Hematopoietic multipotent progenitor cell treated with erythropoietin and hydrocortisone succinate and interleukin-3 and kit ligand, for 15 days (in vitro differentiated cells): ENCODE measurements at regions not wholly inside any gene's neighbourhood (a gene's known extent, or its start where the extent isn't known, plus 50 kb on each side); places are given as distances from the start of the nearest gene placed in this dataset.
A peak's percentile ranks its signal among the peaks of the same experiment; 100 is the strongest.
"Not testable (repeated sequence)": the region's sequence is repeated elsewhere in the genome, so short reads cannot be mapped to it uniquely, and the experiment has no call there.

Experiments used
- DNase-seq: peaks from one replicate; pipeline ENCODE4 v3.0.0-alpha.2; 2015; ENCODE audit warnings: low spot score

DNA sequence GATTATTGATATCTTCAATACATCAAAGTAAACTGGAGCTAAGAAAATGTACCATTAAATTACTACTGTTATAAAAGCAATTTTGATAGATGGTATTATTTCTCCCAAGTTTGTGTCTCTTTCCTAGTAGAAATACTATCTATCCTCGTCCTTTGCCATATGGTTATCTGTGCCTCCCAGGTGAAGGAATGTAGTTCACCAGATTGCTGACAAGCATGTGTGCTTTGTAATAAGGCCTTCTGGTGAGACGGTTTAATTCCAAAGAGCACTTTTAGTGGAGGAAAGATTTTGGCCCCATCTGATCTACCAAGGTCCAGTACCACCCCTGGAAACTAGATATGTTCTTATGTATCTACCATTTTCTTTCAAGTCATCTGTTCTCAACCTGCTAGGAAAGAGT is 243.6 kb downstream of the DLEU7 start:
- no peak for DNase-seq

GRCh38 chr13:50608370-50608769 is 235.1 kb downstream of the DLEU7 start:
- no peak for DNase-seq

GRCh38 chr13:50609011-50609410 is 234.5 kb downstream of the DLEU7 start:
- no peak for DNase-seq

GRCh38 chr13:50610238-50610637 is 233.3 kb downstream of the DLEU7 start:
- DNase-seq, result no peak

DNA sequence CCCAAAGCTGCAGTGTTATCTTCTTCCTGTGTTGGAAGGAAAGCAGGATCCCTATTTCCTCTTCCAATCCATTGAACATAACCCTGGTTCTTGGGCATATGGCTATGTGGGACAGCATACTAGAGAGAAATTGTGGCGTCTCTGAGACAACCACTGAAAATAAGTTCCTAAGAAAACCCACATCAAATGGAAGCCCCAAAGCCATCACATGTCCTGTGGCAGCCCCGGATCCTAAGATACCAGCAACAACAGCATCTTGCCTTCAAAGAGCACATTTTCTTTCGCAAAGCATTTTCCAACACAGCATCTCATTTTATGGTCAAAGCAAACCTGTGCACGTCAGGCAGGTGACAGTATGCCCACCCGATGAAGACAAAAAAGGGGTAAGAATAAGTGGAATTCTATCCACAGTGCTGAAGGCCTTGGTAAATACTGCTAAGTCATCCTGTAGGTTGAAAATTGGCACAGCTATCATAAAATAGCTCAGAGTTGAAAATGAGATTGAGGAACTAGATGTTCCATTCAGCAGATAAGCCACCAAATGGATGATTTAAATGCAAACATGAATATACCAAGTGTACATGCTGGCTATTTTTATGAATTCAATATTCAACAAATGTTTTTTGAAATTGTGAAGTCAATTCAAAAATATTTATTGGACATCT is 232.2 kb downstream of the DLEU7 start:
- DNase-seq, result peak; percentile 29

GRCh38 chr13:50612717-50613116 is 230.8 kb downstream of the DLEU7 start:
- peak; percentile 28 for DNase-seq

DNA sequence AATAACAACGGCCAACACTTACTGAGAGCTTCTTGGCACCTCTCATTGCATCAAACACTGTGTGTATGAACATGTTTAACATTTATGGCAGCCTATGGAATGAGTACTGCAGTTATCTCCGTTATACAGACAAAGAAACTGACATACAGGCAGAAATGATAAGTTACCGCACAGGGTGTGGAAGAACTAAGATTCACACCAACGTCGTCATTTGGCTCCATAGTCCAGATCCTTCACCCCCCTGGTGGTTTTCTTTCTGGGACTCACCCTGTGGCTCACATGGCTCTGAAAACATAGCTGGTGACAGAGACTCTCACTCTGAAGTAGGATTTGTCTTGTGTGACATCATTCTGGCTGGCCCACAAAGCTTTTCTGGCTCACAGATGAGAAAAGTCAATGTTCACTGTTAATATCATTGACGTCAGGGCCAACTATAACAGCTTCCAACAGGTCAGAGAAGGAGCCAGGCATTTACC is 230.1 kb downstream of the DLEU7 start:
- peak; percentile 88 for DNase-seq

DNA sequence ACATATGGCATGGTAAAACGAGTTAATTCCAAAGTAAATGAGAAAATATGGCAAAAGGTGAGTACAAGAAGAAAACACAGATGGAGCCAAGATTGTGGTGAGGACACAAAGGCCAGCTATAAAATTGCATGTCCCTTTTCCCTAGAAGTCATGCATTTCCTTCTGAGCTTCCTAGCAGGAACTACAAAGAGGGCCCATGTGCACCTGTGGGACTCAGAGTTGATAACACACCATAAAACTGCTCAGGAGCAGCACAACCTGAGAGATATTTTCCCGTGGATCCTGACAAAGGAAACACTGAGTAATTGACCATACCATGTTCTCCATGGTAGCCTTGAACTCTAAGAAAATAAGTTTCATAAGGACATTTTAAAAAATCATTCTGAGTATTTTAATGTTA is 228.3 kb downstream of the DLEU7 start:
- DNase-seq, result no peak

DNA sequence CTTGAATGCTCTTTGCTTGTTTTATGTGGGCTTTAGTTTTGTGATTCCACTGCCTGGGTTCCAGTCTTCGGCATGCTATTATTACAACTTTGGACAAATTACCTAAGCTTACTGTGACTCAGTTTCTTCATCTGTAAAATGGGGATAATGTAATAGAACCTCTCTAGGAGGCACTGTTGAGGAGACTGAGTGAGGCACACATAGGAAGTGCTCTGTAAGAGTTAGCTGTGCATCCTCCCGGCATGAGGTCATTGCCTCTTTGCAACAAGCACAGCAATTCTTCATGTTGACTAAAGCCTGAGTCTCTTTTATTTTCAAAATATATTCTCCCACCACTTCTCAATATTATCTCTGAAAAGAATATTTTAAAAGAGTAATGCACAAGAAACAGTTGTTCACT is 227.4 kb downstream of the DLEU7 start:
- no peak for DNase-seq

GRCh38 chr13:50617134-50617721 is 226.3 kb downstream of the DLEU7 start:
- no peak for DNase-seq

DNA sequence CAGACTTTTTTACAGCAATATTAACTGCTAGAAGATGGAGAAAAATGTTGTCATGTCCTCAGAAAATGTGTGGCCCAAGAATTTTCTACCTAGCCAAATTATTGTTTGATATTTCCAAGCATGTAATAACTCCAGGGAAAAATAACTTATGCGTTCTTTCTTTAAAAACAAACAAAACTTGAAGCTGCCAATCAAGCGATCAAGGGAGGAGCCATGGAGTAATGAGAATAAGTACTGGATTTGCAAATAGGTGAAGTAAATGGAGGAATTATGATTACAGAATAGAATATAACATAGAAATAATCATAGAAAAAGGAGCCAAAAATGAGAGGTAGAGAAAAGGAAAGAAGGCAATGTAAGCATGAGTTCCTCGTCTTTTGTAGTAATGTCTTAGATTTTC is 225.3 kb downstream of the DLEU7 start:
- DNase-seq, result no peak

DNA sequence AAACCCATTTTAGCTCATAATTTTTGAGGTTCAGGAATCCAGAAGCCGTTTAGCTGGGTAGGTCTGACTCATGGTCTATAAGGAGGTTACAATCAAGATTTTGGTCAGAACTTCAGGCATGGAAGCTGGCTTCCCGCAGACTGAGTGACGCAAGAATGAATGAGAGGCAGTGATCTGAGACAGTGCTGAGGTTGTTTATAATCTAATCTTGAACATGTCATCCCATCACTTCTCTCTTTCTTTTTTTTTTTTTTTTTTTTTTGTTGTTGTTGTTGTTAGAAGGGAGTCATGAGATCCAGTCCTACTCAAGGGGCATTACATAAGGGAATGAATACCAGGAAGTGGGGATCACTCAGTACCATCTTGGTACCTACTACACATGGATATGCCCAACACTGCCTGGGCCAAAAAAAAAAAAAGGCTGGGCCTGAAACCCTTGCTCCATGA is 217.4 kb downstream of the DLEU7 start:
- DNase-seq, result no peak

GRCh38 chr13:50627111-50627510 is 216.4 kb downstream of the DLEU7 start:
- DNase-seq, result no peak

- DNase-seq, result not testable (repeated sequence)
Measured at GRCh38 chr13:50628512-50628911, 215.0 kb downstream of the DLEU7 start.

- no peak for DNase-seq
Measured at GRCh38 chr13:50629497-50629896, 214.0 kb downstream of the DLEU7 start.

DNA sequence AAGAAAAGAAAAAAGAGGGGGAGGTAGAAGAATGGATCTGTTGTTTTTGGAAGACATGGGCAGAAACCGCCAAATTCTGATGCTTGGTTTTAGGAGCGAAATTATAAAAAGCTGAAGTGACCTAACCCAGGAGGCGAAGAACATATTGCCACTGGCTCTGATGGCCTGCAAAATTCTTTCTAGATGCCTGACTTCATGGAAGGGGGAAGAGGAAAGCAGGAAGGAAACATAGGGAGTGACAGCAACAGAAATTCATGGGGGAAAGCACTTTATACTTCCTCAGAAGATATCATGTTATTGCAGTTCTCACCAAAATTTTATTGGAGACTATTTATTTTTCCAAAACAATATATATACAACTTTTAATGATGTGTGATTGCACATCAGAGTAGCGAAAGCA is 213.5 kb downstream of the DLEU7 start:
- no peak for DNase-seq

DNA sequence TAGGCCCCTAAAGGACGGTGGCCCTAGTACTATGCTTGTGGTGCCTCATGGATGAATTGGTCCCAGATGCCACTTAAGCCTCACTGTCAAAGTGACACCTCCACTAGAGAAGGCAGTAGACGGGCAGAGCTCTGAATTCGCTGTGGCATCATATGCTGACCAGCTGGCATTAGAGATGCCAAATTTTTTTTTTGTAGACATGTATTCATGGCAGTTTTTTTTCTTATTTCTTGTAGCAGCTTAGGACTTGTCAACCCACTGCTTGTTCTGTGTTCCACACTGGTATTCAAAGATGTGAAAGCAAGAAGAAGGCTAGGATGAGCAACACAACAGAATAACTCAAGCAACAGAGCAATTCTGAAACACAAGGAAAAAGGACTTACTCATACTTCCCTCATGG is 212.5 kb downstream of the DLEU7 start:
- DNase-seq, result no peak

GRCh38 chr13:50634339-50634738 is 209.2 kb downstream of the DLEU7 start:
- no peak for DNase-seq

GRCh38 chr13:50635504-50635903 is 208.0 kb downstream of the DLEU7 start:
- no peak for DNase-seq

DNA sequence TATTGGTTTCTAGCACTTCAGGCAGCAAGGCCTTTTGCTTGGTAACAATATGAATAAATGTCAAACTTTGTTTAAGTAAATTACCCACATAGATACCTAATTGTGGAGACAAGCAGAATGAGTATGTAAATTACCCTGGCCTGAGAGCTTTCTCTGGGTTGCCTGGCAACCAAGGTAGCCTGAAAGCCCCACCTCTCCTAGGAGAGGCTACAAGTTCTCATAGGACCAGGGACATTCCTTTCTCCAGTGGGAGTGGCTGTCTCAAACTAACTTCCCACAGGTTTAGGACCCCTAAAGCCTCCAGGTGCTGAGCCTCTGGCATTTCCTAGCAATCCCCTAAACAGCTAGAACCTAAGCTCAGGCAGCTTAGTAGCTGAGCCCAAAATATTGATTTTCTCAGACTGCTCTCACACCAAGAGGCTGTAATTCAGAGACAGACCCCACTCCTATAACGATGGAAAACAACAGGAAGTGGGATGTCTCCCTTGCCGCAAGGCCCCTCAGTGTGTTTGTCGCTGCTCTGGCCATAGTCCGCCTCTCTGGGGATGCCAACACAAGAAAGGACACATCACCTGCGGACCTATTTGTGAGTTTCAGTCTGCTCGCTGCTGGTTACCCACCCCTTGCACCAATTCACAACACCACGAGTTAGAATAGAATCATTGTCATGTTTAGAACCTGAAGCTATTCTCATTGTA is 207.3 kb downstream of the DLEU7 start:
- DNase-seq, result no peak

DNA sequence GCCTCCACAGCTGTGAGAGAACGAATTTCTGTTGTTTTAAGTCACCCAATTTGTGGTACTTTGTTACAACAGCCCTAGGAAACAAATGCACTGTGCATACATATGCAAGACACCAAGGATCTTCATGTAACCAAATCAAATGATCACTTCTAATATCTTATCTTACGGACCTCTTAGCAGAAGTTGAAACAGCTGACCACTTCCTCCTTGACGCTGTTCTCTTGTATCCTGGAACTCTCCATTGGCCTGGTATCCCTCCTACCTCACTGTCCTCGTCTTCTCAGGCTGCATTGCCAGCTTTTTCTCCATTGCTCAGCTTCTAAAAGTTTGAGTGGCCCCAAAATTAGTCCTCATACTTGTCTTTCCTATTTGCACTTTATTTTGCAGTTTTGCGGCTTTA is 200.4 kb downstream of the DLEU7 start:
- no peak for DNase-seq

GRCh38 chr13:50644081-50644871 is 199.2 kb downstream of the DLEU7 start:
- DNase-seq, result no peak

DNA sequence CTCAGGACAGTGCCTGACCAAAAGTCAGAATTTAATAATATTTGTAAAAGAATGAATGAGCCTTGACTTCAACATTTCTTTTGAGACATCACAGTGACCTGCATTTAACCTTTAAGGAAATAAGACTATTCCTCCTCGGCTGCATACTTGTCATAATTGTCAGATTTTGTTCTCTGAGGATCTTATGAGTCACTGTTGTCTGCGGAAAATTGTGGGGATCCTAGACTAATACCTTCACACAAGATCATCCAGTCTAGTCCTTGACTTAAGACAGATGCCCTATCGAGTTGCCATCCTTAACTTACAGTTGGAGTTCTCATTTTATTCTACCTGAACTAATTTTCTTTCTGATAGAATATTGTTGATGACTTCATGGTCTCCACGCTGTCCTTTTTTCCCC is 198.4 kb downstream of the DLEU7 start:
- DNase-seq, result no peak
